ENCODE measurements at regions not wholly inside any gene's neighbourhood (a gene's known extent, or its start where the extent isn't known, plus 50 kb on each side); places are given as distances from the start of the nearest gene placed in this dataset.

DNA sequence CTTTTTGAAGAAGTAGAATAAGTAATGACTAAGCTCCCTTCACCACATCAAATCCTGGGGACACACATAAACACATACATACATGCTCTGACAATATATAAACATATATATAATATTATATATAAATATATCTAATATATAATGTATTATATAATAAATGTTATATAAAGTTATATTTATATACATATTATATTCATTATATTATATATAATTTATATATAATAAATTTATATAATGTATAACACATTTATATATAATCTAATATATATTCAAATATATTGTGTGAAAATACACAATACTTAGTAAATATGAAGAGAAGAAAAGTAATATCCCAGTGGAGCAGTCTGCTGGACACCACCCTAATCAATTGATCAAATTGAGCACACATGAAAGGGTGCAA is 2177.9 kb upstream of the CELF4 start:
- H3K27me3 Mint-ChIP-seq: no peaks in the 10 kb centered on the region

DNA sequence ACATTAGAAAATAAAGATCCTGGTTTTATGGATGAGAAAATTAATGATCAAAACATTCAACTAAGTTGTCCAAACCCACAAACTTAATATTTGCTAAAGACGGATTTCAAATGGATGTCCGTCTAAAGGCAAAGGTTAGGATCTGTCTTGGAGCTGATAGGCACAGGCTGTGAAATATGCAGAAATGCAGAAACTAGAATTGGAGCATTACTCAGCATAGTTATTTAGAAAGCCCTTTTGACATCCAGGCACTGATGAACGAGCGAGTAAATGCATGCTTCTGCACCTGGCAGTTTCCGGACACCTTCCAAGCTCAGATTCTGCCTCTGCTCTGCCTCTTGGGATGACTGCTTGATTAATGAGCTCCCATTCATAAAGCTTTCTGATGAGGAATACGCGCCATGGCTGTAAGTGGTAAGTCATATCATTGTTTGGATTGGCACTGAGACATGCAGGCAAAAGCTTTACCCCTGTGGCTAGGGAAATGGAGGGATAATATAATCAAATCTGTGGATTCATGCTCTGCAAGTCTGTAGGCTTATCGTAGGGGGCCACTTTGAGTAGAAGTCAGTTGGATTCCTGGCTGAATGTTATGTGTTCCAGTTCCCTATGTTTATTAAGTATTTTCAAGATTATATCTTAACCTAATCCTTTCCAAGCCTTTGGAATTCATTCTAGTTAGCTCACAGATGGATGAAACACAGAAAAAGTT is 2176.3 kb upstream of the CELF4 start:
- Mint-ChIP-seq H3K36me3 (no peaks in the 10 kb centered on the region), H3K27ac (no peak overlapping the region), H3K9me3 (peaks cover 3 to 9% (median 6%) of the 10 kb centered on the region in 3 donors), H3K4me1 (no peaks in the 10 kb centered on the region), H3K4me3 (no peak overlapping the region), H3K27me3 (no peaks in the 10 kb centered on the region)
- Histone ChIP-seq H3K27ac (ENCODE audit: low read length) (no peak overlapping the region), H3K36me3 (ENCODE audit: control insufficient read depth in 2 of 2, extremely low read depth in 1 of 2, insufficient read depth in 1 of 2, low read length in 1 of 2) (no peaks in the 10 kb centered on the region), H3K4me3 (ENCODE audit: control insufficient read depth in 1 of 2, extremely low read depth in 1 of 2, low read length in 1 of 2) (no peak overlapping the region), H3K9me3 (no peaks in the 10 kb centered on the region), H3K27me3 (replicated peaks in 1 of 2; ENCODE audit: control insufficient read depth in 2 of 2, extremely low read depth in 1 of 2, insufficient read depth in 2 of 2, low read length in 1 of 2) (no peaks in the 10 kb centered on the region), H3K4me1 (ENCODE audit: control insufficient read depth in 1 of 2, extremely low read depth in 1 of 2, insufficient read depth in 2 of 2, low read length in 2 of 2) (no peaks in the 10 kb centered on the region)
- POLR2A ChIA-PET: no interaction called here
- ATAC-seq (replicated peaks in 1 of 4) (no peak), DNase-seq (no peak)
- WGBS (ENCODE audit: insufficient coverage): 88% methylated on average over 6 of the region's 8 CpGs
- CTCF ChIA-PET: no interaction called here

More for the DNA sequence above, 2177.9 kb upstream of the CELF4 start:
- Histone ChIP-seq H3K27me3 (replicated peaks in 1 of 2; ENCODE audit: control insufficient read depth in 2 of 2, extremely low read depth in 1 of 2, insufficient read depth in 2 of 2, low read length in 1 of 2) (no peaks in the 10 kb centered on the region), H3K4me3 (ENCODE audit: control insufficient read depth in 1 of 2, extremely low read depth in 1 of 2, low read length in 1 of 2) (no peak overlapping the region), H3K4me1 (ENCODE audit: control insufficient read depth in 1 of 2, extremely low read depth in 1 of 2, insufficient read depth in 2 of 2, low read length in 2 of 2) (no peaks in the 10 kb centered on the region), H3K36me3 (ENCODE audit: control insufficient read depth in 2 of 2, extremely low read depth in 1 of 2, insufficient read depth in 1 of 2, low read length in 1 of 2) (no peaks in the 10 kb centered on the region), H3K9me3 (no peaks in the 10 kb centered on the region), H3K27ac (ENCODE audit: low read length) (no peak overlapping the region)
- ChIA-PET CTCF (no interaction called here), POLR2A (no interaction called here)
- Mint-ChIP-seq H3K9me3 (peaks cover 0 to 18% (median 6%) of the 10 kb centered on the region in 3 donors), H3K4me1 (no peaks in the 10 kb centered on the region), H3K27ac (no peak overlapping the region), H3K36me3 (no peaks in the 10 kb centered on the region), H3K4me3 (no peak overlapping the region)
- ATAC-seq (replicated peaks in 1 of 4): no peak
- no peak for DNase-seq

- Mint-ChIP-seq H3K4me3 (no peak overlapping the region), H3K36me3 (no peaks in the 10 kb centered on the region), H3K9me3 (peaks cover 3 to 8% (median 3%) of the 10 kb centered on the region in 3 donors), H3K27ac (no peak overlapping the region), H3K4me1 (no peaks in the 10 kb centered on the region), H3K27me3 (no peaks in the 10 kb centered on the region)
- Histone ChIP-seq H3K27ac (ENCODE audit: low read length) (no peak overlapping the region), H3K4me3 (ENCODE audit: control insufficient read depth in 1 of 2, extremely low read depth in 1 of 2, low read length in 1 of 2) (no peak overlapping the region), H3K4me1 (ENCODE audit: control insufficient read depth in 1 of 2, extremely low read depth in 1 of 2, insufficient read depth in 2 of 2, low read length in 2 of 2) (no peaks in the 10 kb centered on the region), H3K36me3 (ENCODE audit: control insufficient read depth in 2 of 2, extremely low read depth in 1 of 2, insufficient read depth in 1 of 2, low read length in 1 of 2) (no peaks in the 10 kb centered on the region), H3K27me3 (replicated peaks in 1 of 2; ENCODE audit: control insufficient read depth in 2 of 2, extremely low read depth in 1 of 2, insufficient read depth in 2 of 2, low read length in 1 of 2) (no peaks in the 10 kb centered on the region), H3K9me3 (no peaks in the 10 kb centered on the region)
- ATAC-seq (replicated peaks in 1 of 4) (no peak), DNase-seq (no peak)
- ChIA-PET CTCF (no interaction called here), POLR2A (no interaction called here)
- 95% methylated on average over 3 of the region's 3 CpGs for WGBS (ENCODE audit: insufficient coverage)
Observed at GRCh38 chr18:39737869-39738268, 2172.3 kb upstream of the CELF4 start.

DNA sequence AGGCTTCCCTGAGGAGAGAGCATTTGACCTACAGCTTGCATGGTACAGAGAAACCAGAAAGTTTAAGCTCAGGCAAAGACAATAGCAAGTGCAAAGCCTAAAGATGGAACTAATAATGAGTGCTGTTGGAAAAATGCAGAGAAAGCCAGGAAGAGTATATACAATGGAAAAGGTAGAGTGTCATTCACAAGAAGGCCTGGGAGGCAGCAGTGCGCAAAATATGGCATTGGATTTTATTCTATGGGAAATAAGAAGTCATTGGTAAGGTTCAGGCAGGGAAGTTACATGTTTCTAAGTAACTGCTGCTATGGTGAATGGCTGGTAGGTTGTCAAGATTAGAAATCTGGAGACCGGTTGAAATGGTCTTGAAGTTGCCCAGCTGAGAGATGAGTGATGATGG is 2167.3 kb upstream of the CELF4 start:
- CTCF ChIA-PET: no interaction called here
- no peak overlapping the region for H3K4me3 ChIP-seq (ENCODE audit: control insufficient read depth in 1 of 2, extremely low read depth in 1 of 2, low read length in 1 of 2)
- H3K4me1 Mint-ChIP-seq: no peaks in the 10 kb centered on the region

DNA sequence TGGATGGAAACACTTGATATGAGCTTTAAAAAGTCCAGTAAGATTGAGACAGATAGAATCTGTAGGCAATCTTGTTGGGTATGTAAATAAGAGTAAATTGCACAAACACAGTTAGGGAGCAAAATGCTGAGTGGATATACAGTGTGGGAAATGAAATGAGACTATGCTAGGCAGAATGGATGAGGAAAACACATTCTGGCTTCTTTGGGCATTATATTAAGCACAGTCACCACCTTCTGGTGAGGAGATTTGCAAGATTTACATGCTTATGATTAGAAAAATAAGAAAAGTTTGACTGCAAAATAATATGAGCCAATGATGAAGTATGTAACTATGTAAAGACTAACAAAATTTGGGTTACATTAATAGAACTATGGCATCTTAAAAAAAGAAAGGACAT is 2165.0 kb upstream of the CELF4 start:
- Histone ChIP-seq H3K9me3 (no peaks in the 10 kb centered on the region), H3K4me1 (ENCODE audit: control insufficient read depth in 1 of 2, extremely low read depth in 1 of 2, insufficient read depth in 2 of 2, low read length in 2 of 2) (no peaks in the 10 kb centered on the region), H3K27me3 (replicated peaks in 1 of 2; ENCODE audit: control insufficient read depth in 2 of 2, extremely low read depth in 1 of 2, insufficient read depth in 2 of 2, low read length in 1 of 2) (no peaks in the 10 kb centered on the region), H3K36me3 (ENCODE audit: control insufficient read depth in 2 of 2, extremely low read depth in 1 of 2, insufficient read depth in 1 of 2, low read length in 1 of 2) (no peaks in the 10 kb centered on the region), H3K4me3 (ENCODE audit: control insufficient read depth in 1 of 2, extremely low read depth in 1 of 2, low read length in 1 of 2) (no peak overlapping the region), H3K27ac (ENCODE audit: low read length) (no peak overlapping the region)
- no peak for DNase-seq
- H3K4me3 Mint-ChIP-seq: no peak overlapping the region
- H3K4me1 Mint-ChIP-seq: no peaks in the 10 kb centered on the region
- no peaks in the 10 kb centered on the region for H3K27me3 Mint-ChIP-seq
- ChIA-PET POLR2A (no interaction called here), CTCF (no interaction called here)
- H3K36me3 Mint-ChIP-seq: no peaks in the 10 kb centered on the region
- ATAC-seq (replicated peaks in 1 of 4): no peak
- H3K9me3 Mint-ChIP-seq: peaks cover 6 to 10% (median 10%) of the 10 kb centered on the region in 3 donors
- H3K27ac Mint-ChIP-seq: no peak overlapping the region

More for the DNA sequence above, 2167.3 kb upstream of the CELF4 start:
- no peak for ATAC-seq (replicated peaks in 1 of 4)
- DNase-seq: no peak
- no peak overlapping the region for H3K27ac Mint-ChIP-seq
- H3K36me3 Mint-ChIP-seq: no peaks in the 10 kb centered on the region
- no peak overlapping the region for H3K27ac ChIP-seq (ENCODE audit: low read length)
- H3K4me3 Mint-ChIP-seq: no peak overlapping the region
- POLR2A ChIA-PET: no interaction called here
- whole genome bisulfite sequencing (ENCODE audit: insufficient coverage): 100% methylated on average over 2 of the region's 2 CpGs
- H3K27me3 Mint-ChIP-seq: no peaks in the 10 kb centered on the region
- H3K4me1 ChIP-seq (ENCODE audit: control insufficient read depth in 1 of 2, extremely low read depth in 1 of 2, insufficient read depth in 2 of 2, low read length in 2 of 2): no peaks in the 10 kb centered on the region
- peaks cover 7 to 10% (median 10%) of the 10 kb centered on the region in 3 donors for H3K9me3 Mint-ChIP-seq
- no peaks in the 10 kb centered on the region for H3K9me3 ChIP-seq
- no peaks in the 10 kb centered on the region for H3K27me3 ChIP-seq (replicated peaks in 1 of 2; ENCODE audit: control insufficient read depth in 2 of 2, extremely low read depth in 1 of 2, insufficient read depth in 2 of 2, low read length in 1 of 2)
- H3K36me3 ChIP-seq (ENCODE audit: control insufficient read depth in 2 of 2, extremely low read depth in 1 of 2, insufficient read depth in 1 of 2, low read length in 1 of 2): no peaks in the 10 kb centered on the region

- DNase-seq (no peak), ATAC-seq (replicated peaks in 1 of 4) (no peak)
- Histone ChIP-seq H3K9me3 (no peaks in the 10 kb centered on the region), H3K27ac (ENCODE audit: low read length) (no peak overlapping the region), H3K36me3 (ENCODE audit: control insufficient read depth in 2 of 2, extremely low read depth in 1 of 2, insufficient read depth in 1 of 2, low read length in 1 of 2) (no peaks in the 10 kb centered on the region), H3K27me3 (replicated peaks in 1 of 2; ENCODE audit: control insufficient read depth in 2 of 2, extremely low read depth in 1 of 2, insufficient read depth in 2 of 2, low read length in 1 of 2) (no peaks in the 10 kb centered on the region), H3K4me3 (ENCODE audit: control insufficient read depth in 1 of 2, extremely low read depth in 1 of 2, low read length in 1 of 2) (no peak overlapping the region), H3K4me1 (ENCODE audit: control insufficient read depth in 1 of 2, extremely low read depth in 1 of 2, insufficient read depth in 2 of 2, low read length in 2 of 2) (no peaks in the 10 kb centered on the region)
- Mint-ChIP-seq H3K4me1 (no peaks in the 10 kb centered on the region), H3K27ac (no peak overlapping the region), H3K4me3 (no peak overlapping the region), H3K9me3 (peaks cover 4 to 8% (median 6%) of the 10 kb centered on the region in 3 donors), H3K36me3 (no peaks in the 10 kb centered on the region), H3K27me3 (no peaks in the 10 kb centered on the region)
- POLR2A ChIA-PET: interaction anchor here in 1 of 2 donors (0.7 kb wide), 1 partner anchor 748 kb away, joined by 3 read pairs; no protein-coding TSS in a partner anchor
- CTCF ChIA-PET: no interaction called here
Observed at GRCh38 chr18:39724652-39725051, 2159.1 kb upstream of the CELF4 start.

GRCh38 chr18:39721712-39722111 is 2156.1 kb upstream of the CELF4 start:
- no peaks in the 10 kb centered on the region for H3K9me3 ChIP-seq
- H3K27me3 Mint-ChIP-seq: no peaks in the 10 kb centered on the region
- ATAC-seq (replicated peaks in 1 of 4) (no peak), DNase-seq (no peak)
- CTCF ChIA-PET: no interaction called here
- H3K36me3 ChIP-seq (ENCODE audit: control insufficient read depth in 2 of 2, extremely low read depth in 1 of 2, insufficient read depth in 1 of 2, low read length in 1 of 2): no peaks in the 10 kb centered on the region
- H3K9me3 Mint-ChIP-seq: peaks cover 5 to 8% (median 6%) of the 10 kb centered on the region in 3 donors
- no peak overlapping the region for H3K27ac Mint-ChIP-seq
- POLR2A ChIA-PET: no interaction called here
- no CpG with 5 or more reads among the region's 1 CpG for WGBS (ENCODE audit: insufficient coverage)
- no peaks in the 10 kb centered on the region for H3K27me3 ChIP-seq (replicated peaks in 1 of 2; ENCODE audit: control insufficient read depth in 2 of 2, extremely low read depth in 1 of 2, insufficient read depth in 2 of 2, low read length in 1 of 2)
- no peaks in the 10 kb centered on the region for H3K4me1 ChIP-seq (ENCODE audit: control insufficient read depth in 1 of 2, extremely low read depth in 1 of 2, insufficient read depth in 2 of 2, low read length in 2 of 2)
- H3K27ac ChIP-seq (ENCODE audit: low read length): no peak overlapping the region
- no peaks in the 10 kb centered on the region for H3K4me1 Mint-ChIP-seq
- no peak overlapping the region for H3K4me3 ChIP-seq (ENCODE audit: control insufficient read depth in 1 of 2, extremely low read depth in 1 of 2, low read length in 1 of 2)
- no peaks in the 10 kb centered on the region for H3K36me3 Mint-ChIP-seq
- no peak overlapping the region for H3K4me3 Mint-ChIP-seq

All from T-cell (primary cell).